GM18858 (cell line): ENCODE measurements at regions not wholly inside any gene's neighbourhood (a gene's known extent, or its start where the extent isn't known, plus 50 kb on each side); places are given as distances from the start of the nearest gene placed in this dataset.

ENCODE experiments used
- ATAC-seq: cut with Tn5 transposase; IDR thresholded peaks from one replicate; pipeline ENCODE4 v1.9.1; 2021; ENCODE audit not compliant: unreplicated experiment

GRCh38 chrX:10021461-10022272 lies 54.5 kb downstream of the CLDN34 start:
- no peak for ATAC-seq

GRCh38 chrX:10022273-10022541 lies 55.0 kb downstream of the CLDN34 start:
- ATAC-seq, result no peak

GRCh38 chrX:10022580-10023245 lies 55.6 kb downstream of the CLDN34 start:
- ATAC-seq, result no peak

- no peak for ATAC-seq
Measured at GRCh38 chrX:10023821-10024220, 56.7 kb downstream of the CLDN34 start.

- ATAC-seq, result no peak
Measured at GRCh38 chrX:10025742-10026493, 58.8 kb downstream of the CLDN34 start.

GRCh38 chrX:10028283-10029104 lies 61.3 kb downstream of the CLDN34 start:
- no peak for ATAC-seq

GRCh38 chrX:10030570-10030969 lies 63.4 kb downstream of the CLDN34 start:
- ATAC-seq, result no peak

- no peak for ATAC-seq
Measured at GRCh38 chrX:10031746-10032145, 64.6 kb downstream of the CLDN34 start.

GRCh38 chrX:10032147-10032546 lies 65.0 kb downstream of the CLDN34 start:
- ATAC-seq, result no peak

- no peak for ATAC-seq
Measured at GRCh38 chrX:10033375-10034007, 66.3 kb downstream of the CLDN34 start.

- no peak for ATAC-seq
Measured at GRCh38 chrX:10034740-10035260, 67.6 kb downstream of the CLDN34 start.

- ATAC-seq, result no peak
Measured at GRCh38 chrX:10038585-10038984, 71.4 kb downstream of the CLDN34 start.

GRCh38 chrX:10039821-10040793 lies 72.9 kb downstream of the CLDN34 start:
- no peak for ATAC-seq

- no peak for ATAC-seq
Measured at GRCh38 chrX:10040961-10041360, 73.8 kb downstream of the CLDN34 start.

- ATAC-seq, result no peak
Measured at GRCh38 chrX:10041383-10041782, 74.2 kb downstream of the CLDN34 start.

- ATAC-seq, result no peak
Measured at GRCh38 chrX:10042055-10042454, 74.9 kb downstream of the CLDN34 start.

- no peak for ATAC-seq
Measured at GRCh38 chrX:10043386-10043785, 76.2 kb downstream of the CLDN34 start.

- ATAC-seq, result no peak
Measured at GRCh38 chrX:10044021-10044420, 76.9 kb downstream of the CLDN34 start.

GRCh38 chrX:10045327-10046000 lies 78.3 kb downstream of the CLDN34 start:
- ATAC-seq, result no peak
